Caco-2 (cell line): ENCODE measurements at regions not wholly inside any gene's neighbourhood (a gene's known extent, or its start where the extent isn't known, plus 50 kb on each side); places are given as distances from the start of the nearest gene placed in this dataset.

Experiments used
- BruUV-seq: library from RNA; stranded (reverse); fragments of 400-500 nt; replicated peaks from 2 replicates; lab custom pipeline; 2021; lab: Mats Ljungman, UMichigan
- CTCF ChIA-PET: fragments of 300-600 bp; sonication (Branson Sonifier 250); formaldehyde crosslinking; loops from one replicate; lab custom pipeline; 2022; ENCODE audit warnings: antibody characterized with exemption; lab: Charles Lee
- POLR2A ChIA-PET: fragments of 300-600 bp; sonication (Branson Sonifier 250); formaldehyde crosslinking; loops from one replicate; lab custom pipeline; 2022; ENCODE audit warnings: antibody characterized with exemption; lab: Charles Lee
- DNase-seq, 2 experiments: peaks; one replicate each; pipeline versions ENCODE4 v3.0.0 to v3.0.0-alpha.2; 2020 to 2022
- H3K27me3 ChIP-seq: replicated peaks from 2 replicates; pipeline ENCODE4 v1.6.0; 2011; ENCODE audit warnings: low read length; ENCODE audit not compliant: control insufficient read depth, insufficient read depth
- H3K36me3 ChIP-seq: 2 replicates; pipeline ENCODE4 v1.5.1; 2011; ENCODE audit warnings: low read length; ENCODE audit not compliant: control insufficient read depth, insufficient read depth
- H3K4me1 ChIP-seq: fragments of 250-450 bp; sonication (Bioruptor Pico); 2 replicates; pipeline ENCODE4 v1.5.1; 2020; ENCODE audit warnings: mild to moderate bottlenecking
- H3K4me3 ChIP-seq: 2 replicates; pipeline ENCODE4 v1.5.1; 2011; ENCODE audit warnings: low read depth, mild to moderate bottlenecking, control low read depth, low read length
- H3K9me3 ChIP-seq: fragments of 250-450 bp; sonication (Bioruptor Pico); 2 replicates; pipeline ENCODE4 v1.5.1; 2020; ENCODE audit warnings: mild to moderate bottlenecking, moderate library complexity
- H3K27ac Mint-ChIP-seq: one replicate; pipeline ENCODE4 v1.8.0; 2022; ENCODE audit warnings: mixed read lengths; ENCODE audit not compliant: unreplicated experiment
- H3K27me3 Mint-ChIP-seq: one replicate; pipeline ENCODE4 v1.8.0; 2022; ENCODE audit warnings: mixed read lengths; ENCODE audit not compliant: insufficient read depth, unreplicated experiment
- H3K36me3 Mint-ChIP-seq: one replicate; pipeline ENCODE4 v1.8.0; 2022; ENCODE audit warnings: mild to moderate bottlenecking, mixed read lengths; ENCODE audit not compliant: insufficient read depth, unreplicated experiment
- H3K4me1 Mint-ChIP-seq: one replicate; pipeline ENCODE4 v1.8.0; 2022; ENCODE audit warnings: low read depth, mixed read lengths; ENCODE audit not compliant: unreplicated experiment
- H3K4me3 Mint-ChIP-seq: one replicate; pipeline ENCODE4 v1.8.0; 2022; ENCODE audit warnings: mild to moderate bottlenecking, moderate library complexity, mixed read lengths; ENCODE audit not compliant: unreplicated experiment
- H3K9me3 Mint-ChIP-seq: one replicate; pipeline ENCODE4 v1.8.0; 2022; ENCODE audit warnings: mixed read lengths; ENCODE audit not compliant: unreplicated experiment
- intact Hi-C: fragments of 100-400 bp; cut with micrococcal nuclease; formaldehyde crosslinking; loops from one replicate; pipeline ENCODE4 v1.10.0; 2022; ENCODE audit not compliant: unreplicated experiment
- TF ChIP-seq, protein P1 (sequence below), 2 experiments: fragments of 200-600 bp in 1 of 2; IDR thresholded peaks; 1 replicate in 1 of 2; 2 replicates in 1 of 2; pipeline versions ENCODE4 v1.5.1 to v1.8.0; 2011 to 2022; ENCODE audit warnings: antibody characterized with exemption in 1 of 2, control low read depth in 1 of 2, inconsistent platforms in 1 of 2, low read depth in 1 of 2, low read length in 1 of 2, mild to moderate bottlenecking in 1 of 2, moderate library complexity in 1 of 2; ENCODE audit not compliant: insufficient read depth in 1 of 2, severe bottlenecking in 1 of 2, unreplicated experiment in 1 of 2

DNA sequence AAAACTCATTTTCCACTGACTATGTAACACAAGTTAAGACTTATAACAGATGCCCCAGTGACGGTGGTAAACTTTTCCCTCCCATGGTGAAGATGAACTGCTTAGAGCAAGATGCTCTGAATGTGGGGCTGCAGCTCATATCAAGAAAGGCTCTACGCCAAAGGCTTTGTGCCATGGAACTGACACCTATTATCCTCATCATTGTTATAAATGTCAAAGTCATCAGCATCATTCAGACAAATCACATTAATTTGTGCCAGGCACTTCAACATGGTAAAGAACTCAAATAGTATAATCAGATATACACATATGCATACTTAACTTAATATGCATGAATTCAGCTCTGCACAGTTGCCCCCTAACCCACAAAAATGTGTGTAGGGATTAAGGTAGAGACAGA is 305.9 kb upstream of the ATP10B start:
- no peaks in the 10 kb centered on the region for H3K36me3 Mint-ChIP-seq
- H3K4me3 ChIP-seq = no peak overlapping the region
- H3K9me3 ChIP-seq = no peaks in the 10 kb centered on the region
- POLR2A ChIA-PET = no interaction called here
- no peak overlapping the region for H3K4me3 Mint-ChIP-seq
- H3K4me1 Mint-ChIP-seq = no peaks in the 10 kb centered on the region
- TF ChIP-seq, protein P1, sequence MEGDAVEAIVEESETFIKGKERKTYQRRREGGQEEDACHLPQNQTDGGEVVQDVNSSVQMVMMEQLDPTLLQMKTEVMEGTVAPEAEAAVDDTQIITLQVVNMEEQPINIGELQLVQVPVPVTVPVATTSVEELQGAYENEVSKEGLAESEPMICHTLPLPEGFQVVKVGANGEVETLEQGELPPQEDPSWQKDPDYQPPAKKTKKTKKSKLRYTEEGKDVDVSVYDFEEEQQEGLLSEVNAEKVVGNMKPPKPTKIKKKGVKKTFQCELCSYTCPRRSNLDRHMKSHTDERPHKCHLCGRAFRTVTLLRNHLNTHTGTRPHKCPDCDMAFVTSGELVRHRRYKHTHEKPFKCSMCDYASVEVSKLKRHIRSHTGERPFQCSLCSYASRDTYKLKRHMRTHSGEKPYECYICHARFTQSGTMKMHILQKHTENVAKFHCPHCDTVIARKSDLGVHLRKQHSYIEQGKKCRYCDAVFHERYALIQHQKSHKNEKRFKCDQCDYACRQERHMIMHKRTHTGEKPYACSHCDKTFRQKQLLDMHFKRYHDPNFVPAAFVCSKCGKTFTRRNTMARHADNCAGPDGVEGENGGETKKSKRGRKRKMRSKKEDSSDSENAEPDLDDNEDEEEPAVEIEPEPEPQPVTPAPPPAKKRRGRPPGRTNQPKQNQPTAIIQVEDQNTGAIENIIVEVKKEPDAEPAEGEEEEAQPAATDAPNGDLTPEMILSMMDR (IDR thresholded peaks at IDR 0.05; ENCODE audit: insufficient read depth in 1 of 2, low read depth in 1 of 2, low read length in 1 of 2, severe bottlenecking in 1 of 2, unreplicated experiment in 1 of 2) = no peak
- CTCF ChIA-PET = no interaction called here
- peaks cover 13% of the 10 kb centered on the region for H3K9me3 Mint-ChIP-seq
- H3K4me1 ChIP-seq = no peaks in the 10 kb centered on the region
- H3K27me3 Mint-ChIP-seq = peaks cover 9% of the 10 kb centered on the region
- H3K36me3 ChIP-seq = no peaks in the 10 kb centered on the region
- intact Hi-C loops = no loop called here
- H3K27ac Mint-ChIP-seq = no peak overlapping the region
- no TSS peak for BruUV-seq
- H3K27me3 ChIP-seq = no peaks in the 10 kb centered on the region
- no peak for DNase-seq

DNA sequence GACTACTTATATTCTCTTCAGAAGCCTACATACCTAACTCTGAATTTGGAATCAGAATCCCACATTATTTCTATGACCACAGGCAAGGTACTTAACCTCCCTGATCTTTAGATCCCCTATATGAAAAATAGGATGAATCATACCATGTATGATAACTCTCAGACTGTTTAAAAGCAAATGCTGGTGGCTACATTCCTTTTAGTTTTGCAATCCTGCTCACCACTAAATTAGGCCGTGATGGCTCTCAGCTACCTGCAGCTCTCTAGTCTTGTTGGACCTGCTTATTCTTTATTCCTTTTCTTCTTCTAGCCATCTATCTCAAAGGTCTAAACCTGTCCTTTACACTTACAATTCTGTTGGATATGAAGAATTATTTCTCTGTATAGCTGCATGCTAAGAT is 303.4 kb upstream of the ATP10B start:
- POLR2A ChIA-PET = no interaction called here
- Mint-ChIP-seq H3K9me3 (peaks cover 13% of the 10 kb centered on the region), H3K27ac (no peak overlapping the region), H3K36me3 (no peaks in the 10 kb centered on the region), H3K4me1 (no peaks in the 10 kb centered on the region), H3K27me3 (peaks cover 9% of the 10 kb centered on the region), H3K4me3 (no peak overlapping the region)
- Histone ChIP-seq H3K4me1 (no peaks in the 10 kb centered on the region), H3K4me3 (no peak overlapping the region), H3K36me3 (no peaks in the 10 kb centered on the region), H3K9me3 (no peaks in the 10 kb centered on the region), H3K27me3 (no peaks in the 10 kb centered on the region)
- CTCF ChIA-PET = no interaction called here
- no peak for DNase-seq
- TF ChIP-seq, protein P1 (IDR thresholded peaks at IDR 0.05; ENCODE audit: insufficient read depth in 1 of 2, low read depth in 1 of 2, low read length in 1 of 2, severe bottlenecking in 1 of 2, unreplicated experiment in 1 of 2) = no peak
- BruUV-seq = no TSS peak
- intact Hi-C loops = no loop called here

GRCh38 chr5:161152415-161152940 is 300.5 kb upstream of the ATP10B start:
- H3K4me1 ChIP-seq = no peaks in the 10 kb centered on the region
- H3K4me3 ChIP-seq = no peak overlapping the region
- Mint-ChIP-seq H3K27ac (no peak overlapping the region), H3K4me3 (no peak overlapping the region), H3K9me3 (peaks cover 12% of the 10 kb centered on the region), H3K4me1 (no peaks in the 10 kb centered on the region), H3K36me3 (no peaks in the 10 kb centered on the region), H3K27me3 (peaks cover 8% of the 10 kb centered on the region)
- no peaks in the 10 kb centered on the region for H3K36me3 ChIP-seq
- intact Hi-C loops = no loop called here
- H3K27me3 ChIP-seq = no peaks in the 10 kb centered on the region
- no peak for DNase-seq
- ChIA-PET POLR2A (no interaction called here), CTCF (no interaction called here)
- H3K9me3 ChIP-seq = no peaks in the 10 kb centered on the region
- no TSS peak for BruUV-seq
- TF ChIP-seq, protein P1 (IDR thresholded peaks at IDR 0.05; ENCODE audit: insufficient read depth in 1 of 2, low read depth in 1 of 2, low read length in 1 of 2, severe bottlenecking in 1 of 2, unreplicated experiment in 1 of 2) = no peak
